NCI-H2227 (cell line): ENCODE measurements at regions not wholly inside any gene's neighbourhood (a gene's known extent, or its start where the extent isn't known, plus 50 kb on each side); places are given as distances from the start of the nearest gene placed in this dataset.
"Not testable (repeated sequence)": the region's sequence is repeated elsewhere in the genome, so short reads cannot be mapped to it uniquely, and the experiment has no call there.

ENCODE experiments used
- DNase-seq: peaks from one replicate; lab custom pipeline; 2025; ENCODE audit not compliant: unreplicated experiment; lab: John Stamatoyannopoulos, UW

GRCh38 chr3:20572473-20572872 is 386.5 kb upstream of the SGO1 start:
- no peak for DNase-seq

DNA sequence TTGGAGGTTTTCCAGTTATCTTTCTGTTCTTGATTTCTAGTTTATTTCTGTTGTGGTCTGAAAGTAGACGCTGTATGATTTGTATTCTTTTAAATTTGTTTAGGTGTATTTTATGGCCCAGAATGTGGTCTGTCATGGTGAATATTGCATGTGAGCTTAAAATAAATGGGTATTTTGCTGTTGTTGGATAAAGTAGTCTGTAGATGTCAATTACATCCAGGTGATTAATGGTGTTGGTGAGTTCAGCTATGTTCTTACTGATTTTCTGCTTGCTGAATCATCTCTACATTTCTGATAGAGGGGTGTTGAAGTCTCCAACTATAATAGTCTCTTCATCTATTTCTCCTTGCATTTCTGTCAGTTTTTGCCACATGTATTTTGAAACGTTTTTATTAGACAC is 383.3 kb upstream of the SGO1 start:
- DNase-seq, result no peak

GRCh38 chr3:20564966-20565365 is 379.0 kb upstream of the SGO1 start:
- DNase-seq, result no peak

DNA sequence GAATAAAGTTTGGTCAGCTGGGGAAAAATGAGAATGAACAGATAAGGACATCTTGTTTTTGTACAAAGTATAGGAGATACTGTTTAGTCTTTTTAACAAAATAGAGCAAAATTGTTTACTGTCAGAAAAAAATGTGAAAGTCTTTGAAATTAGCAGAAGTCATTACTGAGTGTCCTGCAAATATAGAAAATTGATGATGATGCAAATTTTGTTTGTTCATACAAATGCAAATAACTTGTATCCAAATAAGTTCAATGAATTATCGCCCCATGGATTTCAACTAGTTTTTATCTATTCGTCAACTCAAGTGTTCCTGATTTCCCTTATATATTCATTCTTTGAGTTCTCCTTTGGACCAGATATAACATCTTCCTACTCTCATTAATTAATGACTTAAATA is 378.0 kb upstream of the SGO1 start:
- DNase-seq, result no peak

GRCh38 chr3:20563251-20563650 is 377.2 kb upstream of the SGO1 start:
- DNase-seq, result no peak

GRCh38 chr3:20561166-20561565 is 375.2 kb upstream of the SGO1 start:
- DNase-seq, result no peak

GRCh38 chr3:20560446-20560845 is 374.4 kb upstream of the SGO1 start:
- DNase-seq, result not testable (repeated sequence)

DNA sequence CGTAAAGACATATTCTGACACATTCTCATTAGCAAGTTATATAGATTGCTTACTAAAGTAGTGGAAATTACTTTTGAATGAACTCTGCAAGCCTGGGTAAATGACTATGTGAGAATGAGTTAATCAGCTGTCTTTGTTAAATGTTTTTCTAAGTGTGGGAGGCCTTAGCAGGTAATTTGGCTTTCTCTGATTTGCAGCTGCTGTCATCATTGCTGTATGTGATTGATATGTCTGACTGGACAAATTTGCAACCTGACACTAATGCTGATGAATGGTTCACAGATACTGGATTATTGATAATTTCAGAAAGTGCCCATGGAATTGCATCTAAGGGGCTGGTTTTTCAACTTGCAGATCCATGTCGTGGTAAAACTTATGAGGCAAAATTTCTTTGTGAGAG is 372.2 kb upstream of the SGO1 start:
- DNase-seq, result no peak

- DNase-seq, result no peak
Observed at GRCh38 chr3:20556661-20557060, 370.7 kb upstream of the SGO1 start.

DNA sequence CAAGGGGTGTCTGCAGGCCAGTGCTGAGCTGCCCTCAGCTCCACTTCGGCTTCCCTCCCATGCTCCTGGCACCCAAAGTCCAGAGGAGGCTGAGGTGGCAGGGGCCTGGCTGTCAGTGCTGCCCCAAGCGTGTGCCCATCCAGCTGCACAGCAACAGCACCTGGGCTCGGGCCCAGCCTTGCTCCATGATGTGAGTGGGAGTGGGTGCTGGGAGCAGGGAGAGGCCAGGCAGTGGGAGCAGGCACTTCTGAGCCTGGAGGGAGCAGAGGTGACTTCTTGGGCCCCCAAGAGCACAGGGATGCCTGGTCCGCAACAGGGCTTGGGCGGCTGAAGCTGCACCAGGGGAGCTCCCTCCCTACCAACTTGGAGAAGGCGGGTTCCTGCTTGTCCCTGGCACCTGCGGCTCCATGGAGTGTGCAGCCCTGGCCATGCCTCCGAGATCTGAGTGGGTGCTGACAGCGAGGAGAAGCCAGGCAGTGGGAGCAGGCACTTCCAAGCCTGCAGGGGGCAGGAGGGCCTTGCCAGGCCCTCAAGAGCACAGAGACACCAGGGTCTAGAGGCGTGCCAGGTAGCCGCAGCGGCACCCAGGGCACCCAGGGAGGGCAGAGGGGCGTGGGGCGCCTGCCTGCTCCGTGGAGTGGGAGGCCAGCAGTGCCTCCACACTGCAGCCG is 366.7 kb upstream of the SGO1 start:
- no peak for DNase-seq

- not testable (repeated sequence) for DNase-seq
Observed at GRCh38 chr3:20547361-20548269, 361.6 kb upstream of the SGO1 start.

GRCh38 chr3:20546636-20547035 is 360.6 kb upstream of the SGO1 start:
- no peak for DNase-seq

DNA sequence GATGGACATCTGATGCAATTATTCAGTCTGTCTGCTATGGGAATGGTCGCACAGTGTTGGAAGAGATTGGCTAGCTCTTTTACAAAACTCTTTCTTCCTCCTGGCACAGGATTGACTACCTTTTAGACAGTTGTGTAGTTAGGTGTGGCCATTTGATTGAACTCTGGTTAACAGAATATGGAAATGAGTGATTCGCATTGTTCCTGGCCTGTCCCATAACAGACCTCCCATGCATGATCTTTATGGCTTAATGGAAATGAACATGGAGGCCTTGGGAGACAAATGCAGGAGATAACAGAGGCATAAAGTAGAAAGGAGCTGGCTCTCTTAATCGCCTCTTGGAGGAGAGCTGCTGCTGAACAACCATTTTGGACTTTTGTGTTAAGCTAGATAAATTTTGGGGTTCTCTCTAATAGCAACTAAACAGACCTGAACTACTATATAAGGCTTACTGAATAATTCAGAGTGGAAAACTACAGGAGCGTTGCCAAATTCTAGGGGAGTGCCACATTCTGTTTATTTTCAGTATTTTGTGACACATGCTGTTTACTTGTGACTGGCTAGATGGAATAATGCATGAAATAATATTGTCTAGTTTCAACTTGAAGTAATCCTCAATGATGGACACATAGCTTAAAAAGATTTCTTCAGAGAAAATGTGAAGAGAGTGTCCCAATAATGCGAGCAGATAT is 357.7 kb upstream of the SGO1 start:
- no peak for DNase-seq

DNA sequence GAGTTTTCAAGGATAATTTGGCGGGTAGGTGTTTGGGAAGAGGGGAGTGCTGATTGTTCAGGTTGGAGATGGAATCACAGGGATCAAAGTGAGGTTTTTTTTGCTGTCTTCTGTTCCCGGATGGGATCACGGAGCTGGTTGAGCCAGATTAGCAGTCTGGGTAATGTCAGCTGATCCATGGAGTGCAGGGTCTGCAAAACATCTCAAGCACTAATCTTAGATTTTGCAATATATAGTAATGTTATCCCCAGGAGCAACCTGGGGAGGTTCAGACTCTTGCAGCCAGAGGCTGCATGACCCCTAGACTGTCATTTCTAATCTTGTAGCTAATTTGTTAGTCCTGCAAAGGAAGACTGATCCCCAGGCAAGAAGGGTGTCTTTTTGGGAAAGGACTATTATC is 354.1 kb upstream of the SGO1 start:
- no peak for DNase-seq

DNA sequence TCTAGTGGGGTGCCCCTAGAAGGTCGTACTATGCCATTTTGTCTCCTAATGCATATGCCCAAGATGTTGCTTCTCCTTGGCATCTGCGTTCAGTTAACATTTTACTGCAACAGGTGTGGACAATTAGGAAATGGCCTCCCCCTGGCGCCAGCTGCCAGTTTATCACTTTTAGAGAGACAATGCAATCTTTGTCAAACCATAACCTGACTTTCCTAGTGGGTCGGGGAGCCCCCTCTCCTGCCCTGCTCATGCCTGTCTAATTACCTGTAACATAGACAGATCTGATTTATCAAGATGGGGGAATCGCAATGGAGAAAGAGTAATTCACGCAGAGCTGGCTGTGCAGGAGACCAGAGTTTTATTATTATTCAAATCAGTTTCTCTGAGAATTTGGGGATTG is 353.7 kb upstream of the SGO1 start:
- no peak for DNase-seq

- DNase-seq, result no peak
Observed at GRCh38 chr3:20537234-20537633, 351.2 kb upstream of the SGO1 start.

DNA sequence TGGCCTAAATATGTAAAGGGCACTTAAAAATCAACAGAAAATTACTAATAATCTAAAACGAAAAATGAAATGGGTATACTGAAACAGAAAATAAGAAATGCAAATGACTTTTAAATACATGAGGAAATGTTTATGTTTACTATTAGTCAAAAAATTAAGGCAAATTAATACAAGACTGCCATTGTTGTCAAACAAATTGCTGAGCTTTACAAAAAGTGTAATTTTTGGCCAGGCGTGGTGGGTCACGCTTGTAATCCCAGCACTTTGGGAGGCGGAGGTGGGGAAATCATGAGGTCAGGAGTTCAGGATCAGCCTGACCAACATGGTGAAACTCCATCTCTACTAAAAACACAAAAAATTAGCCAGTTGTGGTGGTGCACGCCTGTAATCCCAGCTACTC is 343.9 kb upstream of the SGO1 start:
- DNase-seq, result no peak

- DNase-seq, result no peak
Observed at GRCh38 chr3:20528180-20528770, 342.3 kb upstream of the SGO1 start.

GRCh38 chr3:20527368-20527767 is 341.4 kb upstream of the SGO1 start:
- no peak for DNase-seq

GRCh38 chr3:20524328-20524727 is 338.3 kb upstream of the SGO1 start:
- DNase-seq, result no peak

GRCh38 chr3:20523293-20523692 is 337.3 kb upstream of the SGO1 start:
- DNase-seq, result no peak
